ENCODE measurements at regions not wholly inside any gene's neighbourhood (a gene's known extent, or its start where the extent isn't known, plus 50 kb on each side); places are given as distances from the start of the nearest gene placed in this dataset.

DNA sequence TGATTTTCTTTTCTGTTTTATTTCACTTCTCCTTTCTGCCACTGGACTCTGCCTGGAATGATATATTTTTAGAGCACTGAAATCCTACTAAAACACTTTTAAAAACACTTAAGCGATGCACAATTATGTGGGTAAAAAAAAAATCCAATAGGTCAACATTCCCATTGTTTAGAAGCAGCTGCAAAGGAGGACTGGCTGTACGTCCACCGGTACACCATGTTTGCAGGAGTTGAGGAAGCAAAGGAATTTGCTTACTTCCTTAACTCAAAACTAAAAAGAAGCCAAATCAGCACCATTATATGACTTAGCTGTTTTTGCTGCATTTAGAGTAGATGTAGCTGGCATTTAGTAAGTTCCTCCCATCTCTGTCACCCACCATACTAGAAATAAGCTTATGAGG, 186.8 kb upstream of the TMTC1 start:
- no TSS peak for BruUV-seq (replicated peaks)
- Histone ChIP-seq H2AK5ac (ENCODE audit: low read depth, low read length) (no peak overlapping the region), H3K4me2 (ENCODE audit: low read depth, low read length) (no peak overlapping the region), H3K23ac (ENCODE audit: low read depth, low read length) (no peak overlapping the region), H2BK120ac (ENCODE audit: low read depth, low read length) (no peak overlapping the region), H3K4me3 (ENCODE audit: insufficient read depth, low read depth, low read length) (no peak overlapping the region), H3K4ac (ENCODE audit: low read depth, low read length) (no peak overlapping the region), H3K27me3 (ENCODE audit: control insufficient read depth, insufficient read depth, low read length) (peaks cover 2% of the 10 kb centered on the region; the same call in 1 of the 2 replicates), H4K20me1 (ENCODE audit: insufficient read depth, low read length) (no peaks in the 10 kb centered on the region), H3K9me1 (ENCODE audit: insufficient read depth, low read length) (no peaks in the 10 kb centered on the region), H3K14ac (replicated peaks; ENCODE audit: low read depth, low read length) (no peak overlapping the region), H2BK15ac (ENCODE audit: low read depth, low read length) (no peak overlapping the region), H3K36me3 (ENCODE audit: control insufficient read depth, insufficient read depth, low read length) (no peaks in the 10 kb centered on the region), H3K9ac (ENCODE audit: low read depth, low read length) (no peak overlapping the region), H2AK9ac (replicated peaks; ENCODE audit: low read depth, low read length, poor library complexity) (no peak overlapping the region), H3K56ac (ENCODE audit: extremely low read depth, insufficient read depth, low read length) (no peak overlapping the region), H3K27ac (ENCODE audit: insufficient read depth, low read length) (no peak overlapping the region), H2AFZ (replicated peaks; ENCODE audit: low read length, poor library complexity) (no peak overlapping the region), H3K79me1 (ENCODE audit: low read depth in 1 of 2, low read length in 2 of 2) (no peaks in the 10 kb centered on the region), H4K8ac (ENCODE audit: low read depth in 2 of 2, low read length in 2 of 2) (no peak overlapping the region), H2BK5ac (ENCODE audit: low read depth, low read length, poor library complexity, severe bottlenecking) (no peak overlapping the region), H4K91ac (ENCODE audit: insufficient read depth, low read depth, low read length) (no peak overlapping the region), H2BK20ac (ENCODE audit: low read depth, low read length) (no peak overlapping the region), H3K9me3 (ENCODE audit: control insufficient read depth, insufficient read depth, low read length) (no peaks in the 10 kb centered on the region), H4K5ac (ENCODE audit: low read depth, low read length) (no peak overlapping the region), H3K4me1 (ENCODE audit: control insufficient read depth, insufficient read depth, low read length) (no peaks in the 10 kb centered on the region), H3K18ac (ENCODE audit: low read depth, low read length) (no peak overlapping the region)
- dilution Hi-C loops (cut with HindIII; ENCODE audit: low sequenced_read_pairs, unreplicated experiment) (no loop called here), in situ Hi-C loops (cut with MboI; ENCODE audit: low sequenced_read_pairs) (no loop called here), intact Hi-C loops (cut with micrococcal nuclease) (no loop called here)
- no CpG with 5 or more reads among the region's 3 CpGs for WGBS, 2 experiments (ENCODE audit: extremely low coverage in 2 of 2, insufficient read length in 1 of 2)
- ATAC-seq (ENCODE audit: low read depth) (no peak), DNase-seq (no peak)
- ChIA-PET CTCF (interaction anchor here (0.8 kb wide), 1 partner anchor 17 kb away, joined by 3 read pairs; no protein-coding TSS in a partner anchor), POLR2A (ENCODE audit: unreplicated experiment) (no interaction called here)
- TF ChIP-seq, protein P1, sequence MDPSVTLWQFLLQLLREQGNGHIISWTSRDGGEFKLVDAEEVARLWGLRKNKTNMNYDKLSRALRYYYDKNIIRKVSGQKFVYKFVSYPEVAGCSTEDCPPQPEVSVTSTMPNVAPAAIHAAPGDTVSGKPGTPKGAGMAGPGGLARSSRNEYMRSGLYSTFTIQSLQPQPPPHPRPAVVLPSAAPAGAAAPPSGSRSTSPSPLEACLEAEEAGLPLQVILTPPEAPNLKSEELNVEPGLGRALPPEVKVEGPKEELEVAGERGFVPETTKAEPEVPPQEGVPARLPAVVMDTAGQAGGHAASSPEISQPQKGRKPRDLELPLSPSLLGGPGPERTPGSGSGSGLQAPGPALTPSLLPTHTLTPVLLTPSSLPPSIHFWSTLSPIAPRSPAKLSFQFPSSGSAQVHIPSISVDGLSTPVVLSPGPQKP (IDR thresholded peaks at IDR 0.05; ENCODE audit: borderline replicate concordance, low read depth, low read length) = no peak
- no peak for TF ChIP-seq BHLHE40 (IDR thresholded peaks at IDR 0.05; ENCODE audit: low read depth, low read length)
- TF ChIP-seq, protein P2, sequence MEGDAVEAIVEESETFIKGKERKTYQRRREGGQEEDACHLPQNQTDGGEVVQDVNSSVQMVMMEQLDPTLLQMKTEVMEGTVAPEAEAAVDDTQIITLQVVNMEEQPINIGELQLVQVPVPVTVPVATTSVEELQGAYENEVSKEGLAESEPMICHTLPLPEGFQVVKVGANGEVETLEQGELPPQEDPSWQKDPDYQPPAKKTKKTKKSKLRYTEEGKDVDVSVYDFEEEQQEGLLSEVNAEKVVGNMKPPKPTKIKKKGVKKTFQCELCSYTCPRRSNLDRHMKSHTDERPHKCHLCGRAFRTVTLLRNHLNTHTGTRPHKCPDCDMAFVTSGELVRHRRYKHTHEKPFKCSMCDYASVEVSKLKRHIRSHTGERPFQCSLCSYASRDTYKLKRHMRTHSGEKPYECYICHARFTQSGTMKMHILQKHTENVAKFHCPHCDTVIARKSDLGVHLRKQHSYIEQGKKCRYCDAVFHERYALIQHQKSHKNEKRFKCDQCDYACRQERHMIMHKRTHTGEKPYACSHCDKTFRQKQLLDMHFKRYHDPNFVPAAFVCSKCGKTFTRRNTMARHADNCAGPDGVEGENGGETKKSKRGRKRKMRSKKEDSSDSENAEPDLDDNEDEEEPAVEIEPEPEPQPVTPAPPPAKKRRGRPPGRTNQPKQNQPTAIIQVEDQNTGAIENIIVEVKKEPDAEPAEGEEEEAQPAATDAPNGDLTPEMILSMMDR (conservative IDR thresholded peaks at IDR 0.05; ENCODE audit: low read depth, low read length) = no peak
- TF ChIP-seq RCOR1 (IDR thresholded peaks at IDR 0.05; ENCODE audit: insufficient replicate concordance, low read length) = no peak
- TF ChIP-seq MAZ (IDR thresholded peaks at IDR 0.05; ENCODE audit: borderline replicate concordance, low read depth, low read length) = no peak
- no peak for TF ChIP-seq CEBPB (IDR thresholded peaks at IDR 0.05; ENCODE audit: low read depth, low read length)
- no peak for TF ChIP-seq SMC3 (IDR thresholded peaks at IDR 0.05; ENCODE audit: low read depth, low read length)
- TF ChIP-seq FOS (IDR thresholded peaks at IDR 0.05; ENCODE audit: low read depth, low read length) = no peak
- TF ChIP-seq CHD1 (IDR thresholded peaks at IDR 0.05; ENCODE audit: low read depth, low read length) = no peak
- TF ChIP-seq, protein P3, sequence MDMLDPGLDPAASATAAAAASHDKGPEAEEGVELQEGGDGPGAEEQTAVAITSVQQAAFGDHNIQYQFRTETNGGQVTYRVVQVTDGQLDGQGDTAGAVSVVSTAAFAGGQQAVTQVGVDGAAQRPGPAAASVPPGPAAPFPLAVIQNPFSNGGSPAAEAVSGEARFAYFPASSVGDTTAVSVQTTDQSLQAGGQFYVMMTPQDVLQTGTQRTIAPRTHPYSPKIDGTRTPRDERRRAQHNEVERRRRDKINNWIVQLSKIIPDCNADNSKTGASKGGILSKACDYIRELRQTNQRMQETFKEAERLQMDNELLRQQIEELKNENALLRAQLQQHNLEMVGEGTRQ (IDR thresholded peaks at IDR 0.05; ENCODE audit: low read depth, low read length) = no peak
- no peak for TF ChIP-seq POLR2A (IDR thresholded peaks at IDR 0.05; ENCODE audit: low read depth, low read length)
- no peak for TF ChIP-seq RAD21 (IDR thresholded peaks at IDR 0.05; ENCODE audit: low read length)
- no peak for TF ChIP-seq NFE2L2 (IDR thresholded peaks at IDR 0.05; ENCODE audit: low read depth, low read length)
- TF ChIP-seq MXI1 (IDR thresholded peaks at IDR 0.05; ENCODE audit: borderline replicate concordance, low read depth, low read length) = no peak
- no peak for TF ChIP-seq MAFK (IDR thresholded peaks at IDR 0.05; ENCODE audit: low read depth, low read length)
- no peak for TF ChIP-seq RFX5 (IDR thresholded peaks at IDR 0.05; ENCODE audit: low read depth, low read length)
